Mesothelial cell of epicardium (in vitro differentiated cells): ENCODE measurements at regions not wholly inside any gene's neighbourhood (a gene's known extent, or its start where the extent isn't known, plus 50 kb on each side); places are given as distances from the start of the nearest gene placed in this dataset.

ENCODE experiments used
- DNase-seq, 2 experiments: peaks; one replicate each; pipeline ENCODE4 v3.0.0; 2021; ENCODE audit warnings: low spot score in 2 of 2; ENCODE audit not compliant: unreplicated experiment in 2 of 2
- H3K27ac Mint-ChIP-seq: 2 replicates; pipeline ENCODE4 v1.8.0; 2021; ENCODE audit warnings: mixed read lengths
- H3K27me3 Mint-ChIP-seq: 2 replicates; pipeline ENCODE4 v1.8.0; 2021; ENCODE audit warnings: low read depth, mixed read lengths
- H3K36me3 Mint-ChIP-seq: 2 replicates; pipeline ENCODE4 v1.8.0; 2021; ENCODE audit warnings: mixed read lengths
- H3K4me1 Mint-ChIP-seq: 2 replicates; pipeline ENCODE4 v1.8.0; 2021; ENCODE audit warnings: mixed read lengths
- H3K4me3 Mint-ChIP-seq: 2 replicates; pipeline ENCODE4 v1.8.0; 2021; ENCODE audit warnings: mild to moderate bottlenecking, moderate library complexity, mixed read lengths
- H3K9me3 Mint-ChIP-seq: 2 replicates; pipeline ENCODE4 v1.8.0; 2021; ENCODE audit warnings: mixed read lengths
- CTCF ChIP-seq: fragments of 200-600 bp; sonication (generic); IDR thresholded peaks from one replicate; pipeline ENCODE4 v1.5.0; 2021; ENCODE audit warnings: antibody characterized with exemption; ENCODE audit not compliant: unreplicated experiment

DNA sequence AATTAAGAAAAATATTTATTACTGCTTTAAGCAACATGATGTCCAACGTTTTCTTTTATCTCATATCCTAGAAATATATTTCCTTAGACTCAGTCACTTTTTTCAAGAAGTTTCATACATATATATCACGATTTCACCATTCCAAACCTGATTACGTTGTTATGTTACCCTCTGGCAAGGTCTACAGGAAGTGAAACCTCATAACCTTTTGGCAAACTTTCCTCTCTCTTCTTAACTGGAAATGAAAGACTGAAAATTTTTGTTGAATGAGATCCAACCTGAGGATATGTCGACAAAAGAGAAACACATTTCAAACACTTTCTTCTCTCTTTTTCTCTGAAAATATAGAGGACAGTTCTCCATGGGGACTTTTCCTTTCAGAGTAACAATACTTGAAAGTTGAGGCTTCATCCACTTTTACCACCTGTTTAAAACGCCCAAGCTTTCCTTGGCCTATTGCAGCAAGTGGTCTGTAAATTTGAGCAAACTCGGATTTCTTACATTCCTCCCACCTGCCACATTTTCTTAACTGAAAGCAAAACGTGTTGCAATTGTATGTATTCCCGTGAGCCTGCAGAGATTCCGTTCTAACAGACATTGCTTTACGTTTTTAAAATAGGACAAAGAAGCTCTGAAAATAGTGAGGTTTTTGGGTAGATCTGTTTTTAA, 298.1 kb downstream of the CETN3 start:
- Mint-ChIP-seq H3K27ac (no peak overlapping the region), H3K4me1 (peaks cover 6% of the 10 kb centered on the region), H3K4me3 (no peak overlapping the region), H3K9me3 (peaks cover 13% of the 10 kb centered on the region), H3K27me3 (no peaks in the 10 kb centered on the region), H3K36me3 (no peaks in the 10 kb centered on the region)
- TF ChIP-seq CTCF, result no peak
- DNase-seq, result no peak

DNA sequence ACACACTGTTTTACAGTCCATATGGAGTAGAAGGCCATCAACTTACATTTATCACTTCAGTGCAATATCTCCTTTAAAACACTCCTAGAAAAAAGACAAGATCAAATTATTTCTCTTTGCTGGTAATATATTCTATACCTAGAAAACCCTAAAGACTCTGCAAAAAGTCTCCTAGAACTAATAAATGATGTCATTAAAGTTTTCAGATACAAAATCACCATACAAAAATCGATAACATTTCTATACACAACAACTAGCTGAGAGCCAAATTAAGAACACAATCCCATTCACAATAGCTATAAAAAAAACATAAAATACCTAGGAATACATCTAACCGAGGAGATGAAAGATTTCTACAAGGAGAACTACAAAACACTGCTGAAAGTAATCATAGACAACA, 300.3 kb downstream of the CETN3 start:
- Mint-ChIP-seq H3K4me1 (peaks cover 6% of the 10 kb centered on the region), H3K4me3 (no peak overlapping the region), H3K27ac (no peak overlapping the region), H3K9me3 (peaks cover 26% of the 10 kb centered on the region), H3K27me3 (no peaks in the 10 kb centered on the region), H3K36me3 (peaks cover 4% of the 10 kb centered on the region)
- TF ChIP-seq CTCF, result no peak
- DNase-seq, result no peak

- no peak for DNase-seq
- peaks cover 12% of the 10 kb centered on the region for H3K4me1 Mint-ChIP-seq
- peaks cover 14% of the 10 kb centered on the region for H3K9me3 Mint-ChIP-seq
- H3K27me3 Mint-ChIP-seq, result no peaks in the 10 kb centered on the region
- H3K36me3 Mint-ChIP-seq, result no peaks in the 10 kb centered on the region
- no peak overlapping the region for H3K4me3 Mint-ChIP-seq
- TF ChIP-seq CTCF, result no peak
- H3K27ac Mint-ChIP-seq, result no peak overlapping the region
Observed at GRCh38 chr5:90099099-90099498, 310.5 kb downstream of the CETN3 start.

DNA sequence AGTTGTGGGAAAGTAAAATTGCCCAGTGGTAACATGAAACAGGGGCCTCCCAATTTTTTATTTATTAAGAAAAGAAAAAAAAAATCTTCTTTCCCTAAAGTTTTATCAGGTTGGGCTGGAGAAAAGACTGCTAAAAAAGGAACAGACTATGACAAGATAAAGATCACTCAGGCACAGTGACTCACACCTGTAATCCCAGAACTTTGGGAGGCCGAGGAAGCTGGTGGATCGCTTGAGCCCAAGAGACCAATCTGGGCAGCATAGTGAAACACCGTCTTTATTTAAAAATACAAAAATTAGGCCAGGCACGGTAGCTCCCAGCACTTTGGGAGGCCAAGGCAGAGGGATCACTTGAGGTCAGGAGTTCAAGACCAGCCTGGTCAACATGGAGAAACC, 312.5 kb downstream of the CETN3 start:
- Mint-ChIP-seq H3K27me3 (no peaks in the 10 kb centered on the region), H3K4me3 (no peak overlapping the region), H3K4me1 (peaks cover 29% of the 10 kb centered on the region), H3K36me3 (no peaks in the 10 kb centered on the region), H3K9me3 (peaks cover 2% of the 10 kb centered on the region), H3K27ac (no peak overlapping the region)
- no peak for TF ChIP-seq CTCF
- no peak for DNase-seq

DNA sequence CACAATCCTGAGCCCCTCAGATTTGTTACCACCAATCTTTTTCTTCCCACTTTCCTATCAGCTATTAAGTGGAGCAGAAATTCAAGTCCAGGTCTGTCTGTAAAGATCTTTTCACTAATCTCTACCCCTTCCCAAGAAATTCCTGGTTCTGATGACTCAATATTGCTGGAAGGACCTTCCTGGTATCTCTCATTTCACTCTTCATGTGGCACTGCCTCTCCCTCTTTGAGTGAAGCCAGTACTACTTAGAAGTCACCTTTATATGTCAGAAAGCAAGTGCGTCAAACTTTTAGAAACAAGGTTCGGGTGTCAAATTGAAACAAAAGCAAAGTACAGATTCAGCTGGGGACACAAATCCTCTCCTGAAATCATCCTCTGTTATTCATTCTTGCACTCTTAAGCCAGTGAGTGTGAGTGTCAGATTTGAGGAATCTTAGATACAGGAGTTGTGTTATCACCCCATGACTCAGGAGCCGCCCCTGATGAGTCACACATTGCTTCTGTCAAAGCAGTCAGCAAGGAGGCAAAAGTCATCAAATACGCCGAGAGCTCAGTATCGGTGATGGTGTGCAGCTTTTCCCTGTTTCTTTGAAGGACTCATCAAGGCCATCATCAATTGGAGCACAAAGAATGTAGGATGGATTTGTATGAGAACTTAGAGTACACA, 313.0 kb downstream of the CETN3 start:
- H3K4me3 Mint-ChIP-seq, result no peak overlapping the region

More for the DNA sequence above, 313.0 kb downstream of the CETN3 start:
- Mint-ChIP-seq H3K27ac (no peak overlapping the region), H3K36me3 (no peaks in the 10 kb centered on the region), H3K9me3 (no peaks in the 10 kb centered on the region), H3K27me3 (no peaks in the 10 kb centered on the region), H3K4me1 (peaks cover 29% of the 10 kb centered on the region)
- DNase-seq, result no peak
- TF ChIP-seq CTCF, result no peak
